HG02571 (cell line): ENCODE measurements at regions not wholly inside any gene's neighbourhood (a gene's known extent, or its start where the extent isn't known, plus 50 kb on each side); places are given as distances from the start of the nearest gene placed in this dataset.
"Not testable (repeated sequence)": the region's sequence is repeated elsewhere in the genome, so short reads cannot be mapped to it uniquely, and the experiment has no call there.

ENCODE experiments used
- ATAC-seq: cut with Tn5 transposase; IDR thresholded peaks from one replicate; pipeline ENCODE4 v1.9.1; 2021; ENCODE audit warnings: mild to moderate bottlenecking, moderate library complexity; ENCODE audit not compliant: unreplicated experiment

GRCh38 chr9:587527-587926 lies 254.0 kb upstream of the DMRT1 start:
- no peak for ATAC-seq

- ATAC-seq: no peak
Measured at GRCh38 chr9:588981-589380, 252.5 kb upstream of the DMRT1 start.

DNA sequence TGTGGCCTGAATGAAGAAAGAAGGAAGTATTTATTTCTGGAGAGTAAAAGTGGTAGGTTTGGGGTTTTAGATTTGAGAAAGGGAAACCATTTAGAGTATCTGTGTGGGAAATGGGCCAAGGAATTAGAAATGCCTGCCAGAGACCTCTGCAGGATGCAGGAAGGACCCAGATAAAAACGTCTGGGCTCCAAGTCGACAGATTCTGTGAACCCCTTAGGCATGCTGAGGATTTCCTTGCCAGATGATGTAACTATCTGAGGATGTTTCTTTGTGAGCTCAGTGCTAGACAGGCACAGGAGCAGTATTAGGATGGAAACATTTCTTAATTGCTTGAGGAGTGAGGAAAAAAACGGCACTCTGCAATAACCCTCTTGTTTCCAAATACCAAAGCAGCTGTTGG lies 251.8 kb upstream of the DMRT1 start:
- ATAC-seq: no peak

DNA sequence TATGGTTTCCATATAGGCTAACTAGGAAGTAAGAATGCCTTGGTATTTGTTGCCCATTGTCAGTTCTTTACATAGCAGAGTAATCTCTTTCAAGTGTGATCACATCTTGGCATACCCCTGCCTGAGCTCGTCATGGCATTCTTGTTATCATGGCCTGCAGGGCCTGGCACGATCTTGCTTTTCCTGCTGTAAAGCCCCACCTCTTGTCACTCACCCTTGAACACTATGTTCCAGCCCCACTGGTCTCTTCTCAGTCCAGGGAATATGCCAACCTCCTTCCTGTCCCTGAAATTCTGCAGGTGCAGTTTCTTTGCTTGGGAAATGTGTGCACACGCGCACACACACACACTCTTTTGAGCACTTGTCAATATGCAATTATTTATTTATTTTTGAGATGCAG lies 250.2 kb upstream of the DMRT1 start:
- no peak for ATAC-seq

DNA sequence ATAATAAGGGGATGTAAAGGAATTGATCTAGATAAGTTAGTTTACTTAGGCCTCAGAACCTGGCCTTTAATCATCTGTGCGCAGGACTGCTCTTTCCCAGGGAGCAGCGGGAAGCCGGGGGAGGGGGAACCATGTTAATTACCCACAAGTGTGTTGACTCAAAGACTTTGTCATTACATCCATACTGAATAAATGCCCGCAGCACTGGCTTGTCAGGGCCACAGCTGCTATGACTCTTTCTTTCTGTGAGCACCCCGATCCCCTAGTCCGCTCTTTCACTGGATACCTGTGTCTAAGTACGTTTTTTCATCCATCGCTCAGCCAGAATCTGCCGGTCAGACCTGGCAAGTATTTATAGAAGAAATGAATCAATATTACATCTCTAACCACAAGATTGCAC lies 249.3 kb upstream of the DMRT1 start:
- ATAC-seq: no peak

GRCh38 chr9:592733-593132 lies 248.8 kb upstream of the DMRT1 start:
- ATAC-seq: no peak

- no peak for ATAC-seq
Measured at GRCh38 chr9:593809-594208, 247.7 kb upstream of the DMRT1 start.

DNA sequence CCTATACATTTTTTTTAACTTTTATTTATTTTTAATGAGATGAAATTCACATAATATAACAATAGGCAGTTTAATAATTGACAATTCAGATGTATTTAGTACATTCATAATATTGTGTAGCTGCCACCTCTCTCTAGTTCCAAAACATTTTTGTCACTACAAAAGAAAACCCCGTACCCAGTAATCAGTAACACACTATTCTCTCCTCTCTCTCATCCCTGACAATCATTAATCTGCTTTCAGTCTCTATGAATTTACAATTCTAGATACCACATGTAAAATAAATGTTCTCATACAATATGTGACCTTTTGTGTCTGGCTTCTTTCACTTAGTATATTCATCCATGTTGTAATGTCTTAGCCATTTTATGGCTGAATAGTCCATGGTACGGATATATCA lies 244.8 kb upstream of the DMRT1 start:
- ATAC-seq: no peak

DNA sequence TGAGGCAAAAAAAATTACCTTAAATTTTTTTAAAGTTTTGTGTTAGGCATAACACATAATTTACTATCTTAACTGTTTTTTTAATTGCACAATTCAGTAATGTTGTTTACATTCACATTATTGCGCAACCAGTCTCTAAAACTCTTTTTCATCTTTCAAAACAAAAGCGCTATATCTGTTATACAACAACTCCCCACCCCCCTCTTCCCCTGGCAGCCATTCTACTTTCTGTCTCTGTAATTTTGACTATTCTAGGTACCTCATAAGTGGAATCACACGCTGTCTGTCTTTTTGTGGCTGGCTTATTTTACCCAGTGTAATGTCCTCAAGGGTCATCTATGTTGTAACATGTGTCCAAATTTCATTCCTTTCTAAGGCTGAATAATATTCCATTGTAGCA lies 241.5 kb upstream of the DMRT1 start:
- ATAC-seq: no peak

DNA sequence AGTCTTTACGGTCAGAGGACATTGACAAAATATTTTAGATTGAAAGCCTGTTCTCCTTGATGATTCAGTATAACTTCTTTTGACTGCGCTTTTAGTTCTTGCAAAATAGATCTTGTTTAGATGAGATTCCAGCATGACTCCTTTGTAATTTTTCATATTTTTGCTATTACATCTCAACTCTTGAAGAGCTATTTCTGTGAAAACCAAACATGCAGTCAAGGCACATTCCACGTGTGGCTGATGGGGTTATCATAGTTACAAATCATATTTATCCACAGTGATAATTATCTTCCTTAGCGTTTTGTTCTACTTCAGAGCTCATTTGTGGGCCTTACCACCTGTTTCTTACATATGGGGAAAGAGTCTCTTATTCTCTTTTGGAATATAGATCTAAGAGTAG lies 238.8 kb upstream of the DMRT1 start:
- no peak for ATAC-seq

DNA sequence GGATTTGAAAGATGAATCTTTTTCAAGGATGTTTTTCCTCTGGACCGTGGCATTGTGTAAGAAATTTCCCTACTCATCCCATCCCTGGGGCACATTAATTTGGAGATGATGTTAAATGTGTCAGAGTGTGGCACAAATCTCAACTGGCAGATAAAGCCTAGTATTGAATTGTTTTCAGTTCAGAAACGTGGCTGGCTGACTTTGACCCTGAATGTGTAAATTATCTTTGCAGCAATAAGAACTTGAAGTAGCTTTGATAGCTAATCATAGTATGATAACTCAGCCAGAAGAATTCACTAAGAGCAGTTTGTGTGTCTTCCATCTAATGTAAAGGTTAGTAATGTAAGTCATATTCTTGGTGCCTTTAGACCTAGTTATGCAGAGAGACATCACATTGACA lies 238.4 kb upstream of the DMRT1 start:
- no peak for ATAC-seq

- ATAC-seq: no peak
Measured at GRCh38 chr9:607417-607816, 234.1 kb upstream of the DMRT1 start.

DNA sequence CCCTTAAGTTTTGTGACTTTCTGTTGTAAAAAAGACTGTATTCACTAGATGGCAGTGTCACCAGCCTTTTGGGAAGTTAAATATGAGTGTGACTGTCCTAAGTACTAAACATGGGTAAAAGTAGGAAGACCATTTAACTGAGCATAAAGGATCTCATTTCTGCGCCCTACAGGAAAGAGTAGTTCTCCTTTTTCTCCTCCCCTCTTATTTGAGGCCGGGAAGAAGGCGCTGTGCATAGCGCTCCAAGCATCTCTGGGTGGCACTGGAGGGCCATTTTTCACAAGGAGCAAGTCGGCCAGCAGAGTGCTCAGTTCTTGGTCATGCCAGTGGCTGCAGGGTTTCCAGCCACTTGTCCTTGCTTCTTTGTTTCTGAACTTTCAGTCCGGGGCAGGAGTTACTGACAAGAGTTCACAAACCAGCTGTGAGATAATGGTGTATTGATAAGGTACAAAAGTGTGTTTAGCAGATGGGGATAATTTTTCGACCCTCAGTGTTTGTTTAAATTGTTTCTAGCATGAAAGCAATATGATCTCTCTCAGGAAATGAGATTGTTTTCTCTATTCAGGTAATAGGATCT lies 227.6 kb upstream of the DMRT1 start:
- ATAC-seq: peak; percentile 74

- no peak for ATAC-seq
Measured at GRCh38 chr9:614431-614830, 227.1 kb upstream of the DMRT1 start.

DNA sequence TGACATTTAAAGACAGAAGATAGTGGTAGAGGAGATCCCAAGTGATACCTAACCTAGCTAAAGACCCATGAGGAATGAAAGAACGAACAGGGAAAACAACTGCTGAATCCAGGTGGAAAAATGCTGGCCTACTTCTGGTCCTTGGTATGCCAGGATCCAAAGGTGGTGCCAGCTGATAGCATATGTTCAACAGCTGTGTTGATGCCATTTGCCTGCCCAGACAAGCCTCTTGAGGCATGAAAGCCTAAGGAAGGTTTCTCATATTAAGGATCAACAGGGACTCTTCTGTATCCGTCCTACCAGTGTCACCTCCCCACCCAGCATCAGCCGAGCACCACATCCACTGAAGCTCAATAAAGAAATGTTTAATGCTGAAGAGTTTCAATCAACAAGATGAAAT lies 225.7 kb upstream of the DMRT1 start:
- ATAC-seq: no peak

- ATAC-seq: no peak
Measured at GRCh38 chr9:616694-617093, 224.8 kb upstream of the DMRT1 start.

- no peak for ATAC-seq
Measured at GRCh38 chr9:617445-618085, 223.9 kb upstream of the DMRT1 start.

DNA sequence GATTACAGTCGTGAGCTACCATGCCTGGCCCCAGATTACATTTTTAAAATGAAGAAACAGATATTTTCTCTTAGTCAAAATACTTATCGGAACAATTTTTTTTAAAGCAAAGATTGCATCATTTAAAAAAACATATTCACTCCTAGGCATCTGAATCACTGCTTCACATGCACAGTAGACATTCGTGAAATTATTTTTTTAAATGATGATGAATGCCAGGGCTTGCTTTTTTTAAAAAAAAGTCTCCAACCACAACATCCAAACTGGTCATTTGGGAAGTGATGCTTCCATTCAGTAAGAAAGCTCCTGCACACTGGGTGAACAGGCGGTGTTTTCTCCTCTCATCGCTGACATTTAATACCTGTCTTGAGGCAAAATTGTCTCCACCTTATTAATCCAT lies 223.0 kb upstream of the DMRT1 start:
- ATAC-seq: no peak

DNA sequence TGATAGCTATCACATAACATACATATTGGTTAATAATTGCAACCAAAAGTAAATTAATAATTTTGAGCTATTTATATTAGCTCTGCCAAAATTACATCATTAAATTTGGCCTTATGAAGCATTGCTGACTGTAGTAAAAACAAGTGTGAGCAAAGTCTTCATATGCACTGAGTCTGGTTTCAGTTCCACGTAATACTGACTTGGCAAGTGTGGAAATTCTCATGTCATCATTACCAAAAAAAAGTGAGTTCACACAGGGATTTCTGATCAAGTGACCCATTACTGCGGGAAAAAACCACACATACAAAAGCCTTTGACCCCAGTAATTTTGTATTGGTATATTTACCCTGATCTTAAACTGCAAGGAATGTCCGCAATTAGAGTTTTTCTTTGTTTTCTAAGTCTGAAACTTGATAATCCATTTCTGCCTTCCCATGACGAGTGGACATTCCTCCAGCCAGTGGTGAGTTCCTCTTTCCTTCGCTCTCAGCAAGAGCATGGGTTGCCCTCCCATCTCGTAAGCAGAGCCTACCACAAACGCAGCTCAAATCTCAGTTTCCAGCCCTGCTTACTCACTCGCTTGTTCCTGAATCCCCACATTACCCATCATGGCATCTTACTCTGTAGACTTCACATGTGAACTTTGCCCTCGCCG lies 220.2 kb upstream of the DMRT1 start:
- no peak for ATAC-seq

GRCh38 chr9:624935-625500 lies 216.5 kb upstream of the DMRT1 start:
- no peak for ATAC-seq

GRCh38 chr9:625613-626012 lies 215.9 kb upstream of the DMRT1 start:
- no peak for ATAC-seq

GRCh38 chr9:626114-626513 lies 215.4 kb upstream of the DMRT1 start:
- ATAC-seq: not testable (repeated sequence)
